GM12878 (cell line): ENCODE measurements at regions not wholly inside any gene's neighbourhood (a gene's known extent, or its start where the extent isn't known, plus 50 kb on each side); places are given as distances from the start of the nearest gene placed in this dataset.

Source experiments
- ATAC-seq: fragments of 200-7000 bp; cut with Tn5 transposase; 3 replicates; pipeline ENCODE4 v1.9.1; 2020; ENCODE audit warnings: mild to moderate bottlenecking, moderate library complexity
- BruUV-seq: library from RNA; stranded (reverse); fragments of 400-500 nt; replicated peaks from 2 replicates; lab custom pipeline; 2021; lab: Mats Ljungman, UMichigan
- CTCF ChIA-PET: fragments of 300-600 bp; sonication (Branson Sonifier 250); formaldehyde crosslinking; extraction: SDS; loops from one replicate; lab custom pipeline; 2021; ENCODE audit warnings: inconsistent platforms; lab: Yijun Ruan, JAX
- POLR2A ChIA-PET: fragments of 350-600 bp; formaldehyde crosslinking; extraction: SDS; loops from one replicate; lab custom pipeline; 2021; ENCODE audit warnings: inconsistent platforms; lab: Charles Lee
- RAD21 ChIA-PET: fragments of 300-600 bp; sonication (Branson Sonifier 250); formaldehyde crosslinking; loops from one replicate; lab custom pipeline; 2023; ENCODE audit warnings: antibody characterized with exemption; ENCODE audit not compliant: unreplicated experiment; lab: Charles Lee
- SMC1A ChIA-PET: fragments of 300-600 bp; sonication (Branson Sonifier 250); formaldehyde crosslinking; loops from one replicate; lab custom pipeline; 2023; ENCODE audit not compliant: unreplicated experiment, uncharacterized antibody; lab: Charles Lee
- DNase-seq: peaks from one replicate; pipeline ENCODE4 v3.0.0-alpha.2; 2011; ENCODE audit warnings: low read depth, low spot score
- FAIRE-seq: peaks from 3 replicates; lab custom pipeline; 2011; peaks lifted over from hg19 to GRCh38; lab: Jason Lieb, UNC
- H2AFZ ChIP-seq: 2 replicates; pipeline ENCODE4 v1.6.0; 2011; ENCODE audit warnings: low read depth, low read length, control low read depth; ENCODE audit not compliant: control insufficient read depth
- H3K27ac ChIP-seq: 2 replicates; pipeline ENCODE4 v1.5.1; 2011; ENCODE audit warnings: control low read depth; ENCODE audit not compliant: control insufficient read depth, insufficient read depth
- H3K27me3 ChIP-seq, 2 experiments: replicated peaks in 1 of 2; 2 replicates each; pipeline versions ENCODE4 v1.6.0 to v1.6.1; 2011; ENCODE audit warnings: low read length in 1 of 2; ENCODE audit not compliant: control insufficient read depth in 2 of 2, insufficient read depth in 2 of 2
- H3K36me3 ChIP-seq, 2 experiments: 2 replicates each; pipeline ENCODE4 v1.5.1; 2011; ENCODE audit warnings: low read length in 1 of 2; ENCODE audit not compliant: control insufficient read depth in 2 of 2, insufficient read depth in 2 of 2
- H3K4me1 ChIP-seq: 2 replicates; pipeline ENCODE4 v1.6.1; 2011; ENCODE audit warnings: mild to moderate bottlenecking, low read length, moderate library complexity, mixed read lengths; ENCODE audit not compliant: control insufficient read depth, insufficient read depth
- H3K4me2 ChIP-seq: 2 replicates; pipeline ENCODE4 v1.6.0; 2011; ENCODE audit warnings: control low read depth; ENCODE audit not compliant: control insufficient read depth, insufficient read depth
- H3K4me3 ChIP-seq: fragments of 200-600 bp; sonication (generic); 2 replicates; pipeline ENCODE4 v1.5.1; 2016
- H3K79me2 ChIP-seq: 2 replicates; pipeline ENCODE4 v1.6.0; 2011; ENCODE audit warnings: low read length; ENCODE audit not compliant: control insufficient read depth, insufficient read depth
- H3K9ac ChIP-seq: 2 replicates; pipeline ENCODE4 v1.8.0; 2011; ENCODE audit warnings: low read length, control low read depth, mixed read lengths; ENCODE audit not compliant: control insufficient read depth, insufficient read depth
- H3K9me3 ChIP-seq: replicated peaks from 3 replicates; pipeline ENCODE4 v1.5.1; 2011; ENCODE audit warnings: mild to moderate bottlenecking, low read length; ENCODE audit not compliant: control insufficient read depth, insufficient read depth
- H4K20me1 ChIP-seq: 2 replicates; pipeline ENCODE4 v1.6.0; 2011; ENCODE audit not compliant: control insufficient read depth, insufficient read depth
- BMI1 ChIP-seq: fragments of 450-650 bp; IDR thresholded peaks from 2 replicates; pipeline ENCODE4 v1.6.1; 2016; ENCODE audit warnings: mild to moderate bottlenecking, moderate library complexity, borderline replicate concordance
- FOS ChIP-seq: IDR thresholded peaks from 3 replicates; pipeline ENCODE4 v1.6.1; 2011; ENCODE audit warnings: borderline replicate concordance; ENCODE audit not compliant: insufficient read length; ENCODE audit errors: extremely low read depth
- IKZF2 ChIP-seq, 2 experiments: fragments of 450-650 bp; IDR thresholded peaks; 2 replicates each; pipeline ENCODE4 v1.6.1; 2017; ENCODE audit warnings: mild to moderate bottlenecking in 2 of 2, moderate library complexity in 2 of 2
- KAT2A ChIP-seq: conservative IDR thresholded peaks from 2 replicates; pipeline ENCODE4 v1.6.1; 2011; ENCODE audit warnings: low read depth, low read length; ENCODE audit not compliant: control insufficient read depth
- MYC ChIP-seq: IDR thresholded peaks from 2 replicates; pipeline ENCODE4 v1.6.1; 2011; ENCODE audit warnings: mild to moderate bottlenecking, low read length, moderate library complexity, inconsistent platforms; ENCODE audit not compliant: insufficient read depth, insufficient replicate concordance, insufficient read length, severe bottlenecking
- POLR2AphosphoS5 ChIP-seq: IDR thresholded peaks from 2 replicates; pipeline ENCODE4 v1.6.1; 2011; ENCODE audit warnings: mild to moderate bottlenecking, low read length, inconsistent platforms
- RAD51 ChIP-seq: fragments of 450-650 bp; IDR thresholded peaks from 2 replicates; pipeline ENCODE4 v1.6.1; 2016; ENCODE audit warnings: moderate library complexity, mild to moderate bottlenecking, inconsistent platforms
- SMC3 ChIP-seq: IDR thresholded peaks from 2 replicates; pipeline ENCODE4 v1.6.1; 2011; ENCODE audit warnings: low read length, improper control_type of control experiment, borderline replicate concordance
- SPI1 ChIP-seq: IDR thresholded peaks from 2 replicates; pipeline ENCODE4 v1.6.1; 2011; ENCODE audit warnings: low read depth, mild to moderate bottlenecking, low read length, moderate library complexity, borderline replicate concordance; ENCODE audit not compliant: insufficient read depth
- SRF ChIP-seq, 2 experiments: IDR thresholded peaks; 2 replicates each; pipeline ENCODE4 v1.6.1; 2011; ENCODE audit warnings: low read depth in 2 of 2, low read length in 2 of 2, mild to moderate bottlenecking in 1 of 2, moderate library complexity in 1 of 2
- ZNF217 ChIP-seq: fragments of 450-650 bp; IDR thresholded peaks from 2 replicates; pipeline ENCODE4 v1.6.1; 2017; ENCODE audit warnings: antibody characterized with exemption, mild to moderate bottlenecking
- in situ Hi-C: fragments of 300-500 bp; cut with MboI; formaldehyde crosslinking; loops from 9 replicates; pipeline ENCODE4 v1.14.3; 2018; ENCODE audit warnings: mixed read lengths
- intact Hi-C: fragments of 100-400 bp; cut with micrococcal nuclease; formaldehyde crosslinking; loops from one replicate; pipeline ENCODE4 v1.14.2; 2022; ENCODE audit not compliant: unreplicated experiment
- TF ChIP-seq, protein P1 (sequence below): fragments of 450-650 bp; IDR thresholded peaks from 2 replicates; pipeline ENCODE4 v1.6.1; 2018; ENCODE audit warnings: mild to moderate bottlenecking, low read depth, moderate library complexity; ENCODE audit not compliant: partially characterized antibody
- TF ChIP-seq, protein P2 (sequence below): IDR thresholded peaks from 2 replicates; pipeline ENCODE4 v1.6.1; 2012; ENCODE audit warnings: low read depth, low read length, improper control_type of control experiment
- TF ChIP-seq, protein P3 (sequence below): fragments of 450-650 bp; IDR thresholded peaks from 2 replicates; pipeline ENCODE4 v1.6.1; 2017; ENCODE audit warnings: mild to moderate bottlenecking, low read depth, inconsistent platforms; ENCODE audit not compliant: poor library complexity, severe bottlenecking

DNA sequence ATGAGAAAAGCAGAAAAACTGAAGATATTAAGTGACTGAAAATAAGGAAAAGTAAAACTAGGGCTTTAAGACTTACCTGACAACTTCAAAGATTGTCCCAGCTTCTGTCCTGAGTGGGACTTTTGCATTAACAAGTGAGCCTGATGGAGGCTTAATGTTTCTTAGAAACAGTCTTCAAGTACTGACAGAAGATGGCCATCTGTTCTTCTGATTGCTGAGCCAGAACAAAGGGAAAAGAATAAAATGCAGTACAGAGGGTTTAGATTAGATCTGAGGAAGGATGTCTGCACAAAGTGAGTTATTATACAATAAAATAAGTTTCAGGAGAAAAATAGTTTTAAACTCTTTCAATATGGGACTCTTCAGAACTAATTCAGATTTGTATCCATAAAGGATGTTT, 500.7 kb downstream of the CETN3 start:
- TF ChIP-seq, protein P1, sequence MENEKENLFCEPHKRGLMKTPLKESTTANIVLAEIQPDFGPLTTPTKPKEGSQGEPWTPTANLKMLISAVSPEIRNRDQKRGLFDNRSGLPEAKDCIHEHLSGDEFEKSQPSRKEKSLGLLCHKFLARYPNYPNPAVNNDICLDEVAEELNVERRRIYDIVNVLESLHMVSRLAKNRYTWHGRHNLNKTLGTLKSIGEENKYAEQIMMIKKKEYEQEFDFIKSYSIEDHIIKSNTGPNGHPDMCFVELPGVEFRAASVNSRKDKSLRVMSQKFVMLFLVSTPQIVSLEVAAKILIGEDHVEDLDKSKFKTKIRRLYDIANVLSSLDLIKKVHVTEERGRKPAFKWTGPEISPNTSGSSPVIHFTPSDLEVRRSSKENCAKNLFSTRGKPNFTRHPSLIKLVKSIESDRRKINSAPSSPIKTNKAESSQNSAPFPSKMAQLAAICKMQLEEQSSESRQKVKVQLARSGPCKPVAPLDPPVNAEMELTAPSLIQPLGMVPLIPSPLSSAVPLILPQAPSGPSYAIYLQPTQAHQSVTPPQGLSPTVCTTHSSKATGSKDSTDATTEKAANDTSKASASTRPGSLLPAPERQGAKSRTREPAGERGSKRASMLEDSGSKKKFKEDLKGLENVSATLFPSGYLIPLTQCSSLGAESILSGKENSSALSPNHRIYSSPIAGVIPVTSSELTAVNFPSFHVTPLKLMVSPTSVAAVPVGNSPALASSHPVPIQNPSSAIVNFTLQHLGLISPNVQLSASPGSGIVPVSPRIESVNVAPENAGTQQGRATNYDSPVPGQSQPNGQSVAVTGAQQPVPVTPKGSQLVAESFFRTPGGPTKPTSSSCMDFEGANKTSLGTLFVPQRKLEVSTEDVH = no peak
- TF ChIP-seq MYC (no peak), SRF (IDR thresholded peaks at IDR 0.05; ENCODE audit: low read depth in 2 of 2, low read length in 2 of 2) (no peak), RAD51 (no peak), KAT2A (no peak), SMC3 (no peak), POLR2AphosphoS5 (no peak), SPI1 (no peak), BMI1 (no peak), FOS (no peak), IKZF2 (IDR thresholded peaks at IDR 0.05) (no peak), ZNF217 (no peak)
- TF ChIP-seq, protein P2, sequence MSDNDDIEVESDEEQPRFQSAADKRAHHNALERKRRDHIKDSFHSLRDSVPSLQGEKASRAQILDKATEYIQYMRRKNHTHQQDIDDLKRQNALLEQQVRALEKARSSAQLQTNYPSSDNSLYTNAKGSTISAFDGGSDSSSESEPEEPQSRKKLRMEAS = no peak
- TF ChIP-seq, protein P3, sequence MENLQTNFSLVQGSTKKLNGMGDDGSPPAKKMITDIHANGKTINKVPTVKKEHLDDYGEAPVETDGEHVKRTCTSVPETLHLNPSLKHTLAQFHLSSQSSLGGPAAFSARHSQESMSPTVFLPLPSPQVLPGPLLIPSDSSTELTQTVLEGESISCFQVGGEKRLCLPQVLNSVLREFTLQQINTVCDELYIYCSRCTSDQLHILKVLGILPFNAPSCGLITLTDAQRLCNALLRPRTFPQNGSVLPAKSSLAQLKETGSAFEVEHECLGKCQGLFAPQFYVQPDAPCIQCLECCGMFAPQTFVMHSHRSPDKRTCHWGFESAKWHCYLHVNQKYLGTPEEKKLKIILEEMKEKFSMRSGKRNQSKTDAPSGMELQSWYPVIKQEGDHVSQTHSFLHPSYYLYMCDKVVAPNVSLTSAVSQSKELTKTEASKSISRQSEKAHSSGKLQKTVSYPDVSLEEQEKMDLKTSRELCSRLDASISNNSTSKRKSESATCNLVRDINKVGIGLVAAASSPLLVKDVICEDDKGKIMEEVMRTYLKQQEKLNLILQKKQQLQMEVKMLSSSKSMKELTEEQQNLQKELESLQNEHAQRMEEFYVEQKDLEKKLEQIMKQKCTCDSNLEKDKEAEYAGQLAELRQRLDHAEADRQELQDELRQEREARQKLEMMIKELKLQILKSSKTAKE = no peak
- in situ Hi-C loops (no loop called here), intact Hi-C loops (no loop called here)
- no TSS peak for BruUV-seq
- Histone ChIP-seq H3K4me3 (no peak overlapping the region), H3K4me1 (no peaks in the 10 kb centered on the region), H3K27ac (no peak overlapping the region), H3K79me2 (no peaks in the 10 kb centered on the region), H4K20me1 (no peaks in the 10 kb centered on the region), H3K27me3 (no peaks in the 10 kb centered on the region), H3K9me3 (no peaks in the 10 kb centered on the region; the same call in 2 of the 3 replicates), H3K36me3 (no peaks in the 10 kb centered on the region), H3K9ac (no peak overlapping the region), H2AFZ (no peak overlapping the region), H3K4me2 (no peak overlapping the region)
- CTCF ChIA-PET = no interaction called here
- FAIRE-seq = no peak
- DNase-seq = no peak
- SMC1A ChIA-PET = interaction anchor here (1.5 kb wide), 1 partner anchor 48 kb away, joined by 4 read pairs; no protein-coding TSS in a partner anchor
- POLR2A ChIA-PET = no interaction called here
- no peak for ATAC-seq
- RAD21 ChIA-PET = no interaction called here
